ENCODE measurements at regions not wholly inside any gene's neighbourhood (a gene's known extent, or its start where the extent isn't known, plus 50 kb on each side); places are given as distances from the start of the nearest gene placed in this dataset.
"Not testable (repeated sequence)": the region's sequence is repeated elsewhere in the genome, so short reads cannot be mapped to it uniquely, and the experiment has no call there.

DNA sequence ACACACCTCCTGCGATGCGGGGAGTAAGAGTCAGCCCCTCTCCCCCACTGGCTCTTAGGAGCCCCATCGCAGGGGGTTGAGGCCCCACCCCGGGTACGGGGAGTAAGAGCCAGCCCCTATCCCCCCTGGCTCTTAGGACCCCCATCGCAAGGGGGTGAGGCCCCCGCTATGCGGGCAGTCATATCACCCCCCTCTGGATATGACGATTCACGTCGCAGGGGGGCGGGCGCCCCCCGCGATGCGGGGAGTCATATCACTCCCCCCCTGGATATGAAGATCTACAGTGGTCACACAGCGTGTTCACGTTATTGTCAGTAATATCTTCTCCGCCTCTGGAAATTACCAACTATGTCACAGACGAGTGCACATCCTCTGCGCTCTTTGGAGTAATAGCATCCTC, 61.1 kb downstream of the DEFB131A start:
- not testable (repeated sequence) for H3K4me3 ChIP-seq (ENCODE audit: low read length); DNase-seq (ENCODE audit: low read depth)

DNA sequence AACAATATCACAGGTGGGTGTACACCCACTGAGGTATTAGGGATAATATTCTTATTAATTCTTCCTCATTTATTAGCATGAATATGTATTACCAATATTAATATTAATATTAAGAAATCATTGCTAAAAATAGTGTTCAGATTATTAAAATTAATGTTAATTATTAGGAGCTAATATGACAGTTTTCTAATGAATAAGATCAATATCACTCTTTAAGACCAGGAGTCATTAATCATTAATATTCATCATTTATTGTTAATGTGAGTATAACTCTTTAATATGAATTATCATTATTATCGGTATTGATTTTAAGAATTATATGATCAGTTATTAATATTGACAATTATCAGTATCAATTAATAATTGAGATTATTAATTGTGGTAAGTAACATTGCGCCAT, 62.5 kb downstream of the DEFB131A start:
- not testable (repeated sequence) for DNase-seq (ENCODE audit: low read depth); H3K4me3 ChIP-seq (ENCODE audit: low read length)

DNA sequence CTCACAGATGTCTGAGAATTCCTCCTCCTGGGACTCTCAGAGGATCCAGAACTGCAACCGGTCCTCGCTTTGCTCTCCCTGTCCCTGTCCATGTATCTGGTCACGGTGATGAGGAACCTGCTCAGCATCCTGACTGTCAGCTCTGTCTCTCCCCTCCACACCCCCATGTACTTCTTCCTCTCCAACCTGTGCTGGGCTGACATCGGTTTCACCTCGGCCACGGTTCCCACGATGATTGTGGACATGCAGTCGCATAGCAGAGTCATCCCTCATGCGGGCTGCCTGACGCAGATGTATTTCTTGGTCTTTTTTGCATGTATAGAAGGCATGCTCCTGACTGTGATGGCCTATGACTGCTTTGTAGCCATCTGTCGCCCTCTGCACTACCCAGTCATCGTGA, 68.7 kb downstream of the DEFB131A start:
- not testable (repeated sequence) for DNase-seq (ENCODE audit: low read depth); H3K4me3 ChIP-seq (ENCODE audit: low read length)

DNA sequence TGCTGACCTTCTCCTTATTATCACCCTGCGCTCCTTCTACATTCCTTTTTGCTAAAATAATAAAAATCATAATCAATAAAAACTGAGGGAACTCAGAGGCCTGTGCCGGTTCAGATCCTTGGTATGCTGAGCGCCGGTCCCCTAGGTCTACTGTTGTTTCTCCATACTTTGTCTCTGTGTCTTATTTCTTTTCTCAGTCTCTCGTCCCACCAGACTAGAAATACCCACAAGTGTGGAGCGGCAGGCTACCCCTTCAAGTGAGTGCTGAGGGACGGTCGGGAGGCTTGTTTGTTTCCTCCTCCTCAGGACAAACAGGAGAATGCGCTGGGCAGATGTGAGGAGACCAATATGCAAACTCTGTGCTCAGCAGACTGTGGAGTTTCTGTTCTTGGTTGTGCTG, 75.4 kb downstream of the DEFB131A start:
- DNase-seq (ENCODE audit: low read depth); H3K4me3 ChIP-seq (ENCODE audit: low read length): not testable (repeated sequence)

DNA sequence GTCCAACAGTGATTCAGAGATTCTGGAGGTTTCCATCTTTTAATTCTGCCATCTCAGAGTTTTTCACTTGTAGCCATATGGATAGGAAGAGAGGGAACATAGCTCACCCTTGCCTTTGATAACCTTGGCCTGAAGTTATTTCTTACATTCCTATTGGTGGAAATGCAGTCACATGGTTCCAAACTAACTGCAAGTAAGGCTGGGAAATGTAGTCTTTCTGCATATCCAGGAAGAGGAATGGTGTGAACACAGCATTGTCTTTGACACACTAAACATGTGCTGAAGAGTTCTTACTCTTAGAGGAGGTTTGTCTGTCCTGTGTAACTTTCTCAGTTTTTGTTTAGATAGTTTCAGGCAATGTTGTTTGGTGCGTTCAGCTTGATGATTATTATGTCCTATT, 78.7 kb downstream of the DEFB131A start:
- H3K4me3 ChIP-seq (ENCODE audit: low read length); DNase-seq (ENCODE audit: low read depth): not testable (repeated sequence)

- not testable (repeated sequence) for DNase-seq (ENCODE audit: low read depth); H3K4me3 ChIP-seq (ENCODE audit: low read length)
Observed at GRCh38 chr4:9524406-9524805, 80.2 kb downstream of the DEFB131A start.

DNA sequence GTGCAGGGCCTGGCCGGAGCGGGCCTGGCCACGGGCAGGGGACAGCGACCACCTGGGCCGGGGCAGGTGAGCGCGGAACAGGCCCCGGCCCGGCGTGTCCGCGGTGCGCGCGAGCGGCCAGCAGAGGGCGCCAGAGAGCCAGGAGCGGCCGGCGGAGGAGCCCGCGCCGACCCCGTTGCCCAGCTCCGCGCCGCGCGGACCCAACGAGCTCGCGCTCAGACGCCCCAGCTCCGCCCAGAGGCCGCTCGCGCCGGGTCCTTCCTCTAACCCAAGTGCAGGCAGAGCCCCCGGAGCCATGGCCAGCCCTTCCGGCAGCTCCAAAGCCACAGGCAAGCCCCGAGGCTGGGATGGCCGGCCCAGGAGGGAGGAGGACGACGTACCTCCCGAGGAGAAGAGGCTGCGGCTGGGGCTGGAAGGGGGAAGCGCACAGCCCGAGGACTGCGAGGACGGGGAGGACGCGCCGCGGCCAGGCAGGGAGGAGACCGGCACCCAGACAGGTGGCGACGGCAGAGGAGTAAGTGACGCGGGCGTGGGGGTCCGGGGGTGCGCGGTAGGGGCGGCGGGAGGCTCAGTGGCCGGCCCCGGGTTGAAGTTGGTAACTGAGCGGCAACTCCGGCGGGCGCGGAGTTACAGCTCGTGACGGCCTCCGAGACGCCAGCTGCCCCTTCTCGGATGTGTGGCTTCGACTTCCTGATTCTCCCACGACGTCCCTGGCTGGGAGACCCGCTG, 88.1 kb downstream of the DEFB131A start:
- DNase-seq (ENCODE audit: low read depth): peak; percentile 31
- H3K4me3 ChIP-seq (ENCODE audit: low read length): peak overlapping the region; percentile 49

DNA sequence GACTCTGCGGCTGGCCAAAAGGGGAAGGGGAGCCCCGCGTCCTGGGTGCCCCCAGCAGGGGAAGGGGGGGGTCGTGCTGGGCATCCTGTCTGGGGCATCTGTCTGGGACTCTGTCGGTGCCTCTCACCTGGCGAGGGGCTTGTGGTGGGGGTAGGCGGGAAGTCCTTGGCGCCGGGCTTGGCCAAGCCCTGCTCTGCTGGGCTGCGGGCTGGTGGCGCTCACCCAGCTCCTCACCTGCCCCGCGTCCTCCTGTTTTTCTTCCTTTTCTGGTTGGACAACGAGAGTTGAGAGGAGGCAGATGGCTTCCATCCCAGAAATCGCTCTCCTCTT, 88.6 kb downstream of the DEFB131A start:
- DNase-seq (ENCODE audit: low read depth); H3K4me3 ChIP-seq (ENCODE audit: low read length): not testable (repeated sequence)

GRCh38 chr4:9537101-9537500, 92.9 kb downstream of the DEFB131A start:
- H3K4me3 ChIP-seq (ENCODE audit: low read length); DNase-seq (ENCODE audit: low read depth): not testable (repeated sequence)

GRCh38 chr4:9539939-9540520, 95.8 kb downstream of the DEFB131A start:
- not testable (repeated sequence) for DNase-seq (ENCODE audit: low read depth); H3K4me3 ChIP-seq (ENCODE audit: low read length)

GRCh38 chr4:9541388-9541915, 97.2 kb downstream of the DEFB131A start:
- not testable (repeated sequence) for H3K4me3 ChIP-seq (ENCODE audit: low read length); DNase-seq (ENCODE audit: low read depth)

DNA sequence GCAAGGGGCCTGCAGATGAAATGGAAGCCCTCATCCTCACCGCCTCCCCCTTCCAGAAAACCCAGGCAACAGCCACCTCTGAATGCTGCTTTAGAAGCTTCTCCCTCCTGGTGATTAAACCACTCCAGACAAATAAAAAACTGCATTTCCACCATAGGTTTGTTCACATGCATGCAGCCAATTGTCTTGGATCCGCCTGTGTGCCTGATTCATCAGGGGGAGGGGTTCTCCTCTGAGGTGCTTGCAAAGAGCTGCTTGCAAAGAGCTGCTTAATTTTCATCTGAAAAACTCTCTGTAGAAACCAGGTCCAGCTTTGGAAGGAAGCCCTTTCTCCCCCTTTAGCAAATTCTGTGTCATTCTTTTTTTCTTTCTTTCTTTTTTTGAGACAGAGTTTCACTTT, 100.6 kb downstream of the DEFB131A start:
- H3K4me3 ChIP-seq (ENCODE audit: low read length); DNase-seq (ENCODE audit: low read depth): not testable (repeated sequence)

DNA sequence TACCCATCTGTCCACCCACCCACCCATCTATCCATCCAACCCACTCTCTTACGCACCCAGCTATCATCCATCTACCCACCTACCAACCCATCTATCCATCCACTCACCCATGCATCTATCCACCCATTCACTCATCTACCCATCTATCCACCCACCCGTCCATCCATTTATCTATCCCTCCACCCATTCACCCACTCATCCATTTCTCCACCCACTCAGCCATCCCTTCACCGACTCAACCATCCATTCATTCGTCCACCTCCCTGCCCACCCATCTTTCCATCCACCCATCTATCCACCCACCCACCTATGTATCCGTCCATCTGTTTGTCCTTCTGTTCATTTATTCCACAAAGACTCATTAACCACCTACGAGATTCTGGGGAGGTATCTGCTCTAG, 103.3 kb downstream of the DEFB131A start:
- H3K4me3 ChIP-seq (ENCODE audit: low read length); DNase-seq (ENCODE audit: low read depth): not testable (repeated sequence)

GRCh38 chr4:9556076-9556475, 111.9 kb downstream of the DEFB131A start:
- not testable (repeated sequence) for H3K4me3 ChIP-seq (ENCODE audit: low read length); DNase-seq (ENCODE audit: low read depth)

- H3K4me3 ChIP-seq (ENCODE audit: low read length); DNase-seq (ENCODE audit: low read depth): not testable (repeated sequence)
Observed at GRCh38 chr4:9577869-9578268, 133.7 kb downstream of the DEFB131A start.

DNA sequence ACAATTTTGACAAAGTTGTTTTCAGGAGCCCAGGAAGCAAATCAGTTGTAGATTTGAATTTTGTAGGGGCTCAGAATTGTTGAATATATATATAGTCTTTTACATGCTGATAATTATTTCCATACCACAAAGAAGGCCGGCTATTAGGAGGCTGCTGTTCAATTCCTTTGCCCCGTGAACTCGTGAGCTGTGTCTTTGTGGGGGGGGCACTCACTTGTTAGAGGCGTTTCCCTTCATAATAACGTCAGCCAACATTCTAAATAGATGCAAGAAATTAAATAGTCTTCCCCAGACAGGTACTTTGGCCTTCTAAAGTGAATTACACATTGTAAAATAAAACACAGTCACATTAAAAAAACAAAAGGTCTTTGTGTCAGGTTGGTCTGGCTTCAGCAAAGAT, 138.7 kb downstream of the DEFB131A start:
- not testable (repeated sequence) for H3K4me3 ChIP-seq (ENCODE audit: low read length); DNase-seq (ENCODE audit: low read depth)

Data from AG10803 (cell line).